K562 (cell line): ENCODE measurements at regions not wholly inside any gene's neighbourhood (a gene's known extent, or its start where the extent isn't known, plus 50 kb on each side); places are given as distances from the start of the nearest gene placed in this dataset.

Experiments
- ATF1 ChIP-seq, 2 experiments: fragments of 450-650 bp in 1 of 2; IDR thresholded peaks; 2 replicates each; pipeline ENCODE4 v1.6.1; 2016; ENCODE audit warnings: missing compliant biosample characterization in 1 of 2, missing genetic modification characterization in 1 of 2
- CBFA2T2 ChIP-seq: fragments of 450-650 bp; conservative IDR thresholded peaks from 2 replicates; pipeline ENCODE4 v1.6.1; 2017; ENCODE audit warnings: mild to moderate bottlenecking
- COPS2 ChIP-seq: fragments of 450-650 bp; conservative IDR thresholded peaks from 2 replicates; pipeline ENCODE4 v1.6.1; 2016; ENCODE audit warnings: mild to moderate bottlenecking, moderate library complexity
- ETV6 ChIP-seq, 3 experiments: fragments of 150-350 bp in 1 of 3; sonication (generic) in 1 of 3; formaldehyde crosslinking in 1 of 3; IDR thresholded peaks; 2 replicates each; pipeline versions ENCODE4 v1.6.1 to v1.8.0; 2014 to 2022; ENCODE audit warnings: borderline replicate concordance in 2 of 3, low read depth in 2 of 3, antibody characterized with exemption in 1 of 3, low read length in 1 of 3, mild to moderate bottlenecking in 1 of 3, missing genetic modification reagents in 1 of 3
- FOXK2 ChIP-seq, 2 experiments: fragments of 450-650 bp; IDR thresholded peaks in 1 of 2; conservative IDR thresholded peaks in 1 of 2; 2 replicates each; pipeline ENCODE4 v1.6.1; 2016; ENCODE audit warnings: low read depth in 2 of 2, mild to moderate bottlenecking in 1 of 2
- IFI16 ChIP-seq: fragments of 250-450 bp; sonication (Bioruptor Pico); IDR thresholded peaks from 2 replicates; pipeline ENCODE4 v2.1.2; 2022; ENCODE audit warnings: mild to moderate bottlenecking, inconsistent platforms
- KDM4B ChIP-seq, 2 experiments: fragments of 450-650 bp in 1 of 2; sonication (generic) in 1 of 2; IDR thresholded peaks; 2 replicates each; pipeline ENCODE4 v1.6.1; 2016 to 2017; ENCODE audit warnings: borderline replicate concordance in 2 of 2, antibody characterized with exemption in 1 of 2, low read depth in 1 of 2, mild to moderate bottlenecking in 1 of 2
- MEIS2 ChIP-seq: fragments of 450-650 bp; IDR thresholded peaks from 2 replicates; pipeline ENCODE4 v1.6.1; 2014; ENCODE audit warnings: mild to moderate bottlenecking; ENCODE audit not compliant: partially characterized antibody
- NR2C1 ChIP-seq, 2 experiments: fragments of 450-650 bp; IDR thresholded peaks; 2 replicates each; pipeline ENCODE4 v1.6.1; 2017; ENCODE audit warnings: mild to moderate bottlenecking in 2 of 2, antibody characterized with exemption in 1 of 2, inconsistent platforms in 1 of 2, missing compliant biosample characterization in 1 of 2, missing genetic modification characterization in 1 of 2
- OTX1 ChIP-seq: fragments of 450-650 bp; formaldehyde crosslinking; IDR thresholded peaks from 2 replicates; pipeline ENCODE4 v1.4.0; 2022; ENCODE audit warnings: mild to moderate bottlenecking
- RCOR1 ChIP-seq, 2 experiments: IDR thresholded peaks; 2 replicates each; pipeline ENCODE4 v1.6.1; 2012; ENCODE audit warnings: low read depth in 2 of 2, low read length in 2 of 2, borderline replicate concordance in 1 of 2, improper control_type of control experiment in 1 of 2
- SMAD2 ChIP-seq: fragments of 150-350 bp; IDR thresholded peaks from 2 replicates; pipeline ENCODE4 v1.6.1; 2014; ENCODE audit warnings: low read depth, mild to moderate bottlenecking, low read length
- TAL1 ChIP-seq: fragments of 450-650 bp; IDR thresholded peaks from 2 replicates; pipeline ENCODE4 v1.6.1; 2016; ENCODE audit warnings: mild to moderate bottlenecking
- TCF3 ChIP-seq: sonication (generic); formaldehyde crosslinking; IDR thresholded peaks from 2 replicates; pipeline ENCODE4 v1.4.0; 2020; ENCODE audit warnings: mild to moderate bottlenecking, missing genetic modification reagents
- ZBED1 ChIP-seq: IDR thresholded peaks from 2 replicates; pipeline ENCODE4 v1.6.1; 2014
- ZNF551 ChIP-seq: fragments of 250-450 bp; sonication (Bioruptor Pico); IDR thresholded peaks from 2 replicates; pipeline ENCODE4 v1.5.0; 2021; ENCODE audit warnings: mild to moderate bottlenecking, moderate library complexity
- TF ChIP-seq, protein P1 (sequence below): fragments of 450-650 bp; conservative IDR thresholded peaks from 2 replicates; pipeline ENCODE4 v1.6.1; 2016; ENCODE audit warnings: missing genetic modification characterization, low read depth, mild to moderate bottlenecking, missing compliant biosample characterization, moderate library complexity
- TF ChIP-seq, protein P2 (sequence below): fragments of 450-650 bp; formaldehyde crosslinking; IDR thresholded peaks from 2 replicates; pipeline ENCODE4 v1.4.0; 2022; ENCODE audit warnings: mild to moderate bottlenecking, moderate library complexity
- TF ChIP-seq, protein P3 (sequence below): sonication (generic); formaldehyde crosslinking; IDR thresholded peaks from 2 replicates; pipeline ENCODE4 v1.9.0; 2022; ENCODE audit warnings: mild to moderate bottlenecking, missing genetic modification reagents
- TF ChIP-seq, protein P4 (sequence below), 2 experiments: fragments of 450-650 bp in 1 of 2; sonication (generic) in 1 of 2; formaldehyde crosslinking in 1 of 2; IDR thresholded peaks in 1 of 2; conservative IDR thresholded peaks in 1 of 2; 2 replicates each; pipeline versions ENCODE4 v1.6.1 to v1.8.1; 2016 to 2023; ENCODE audit warnings: mild to moderate bottlenecking in 2 of 2, moderate library complexity in 2 of 2, inconsistent platforms in 1 of 2, missing genetic modification reagents in 1 of 2
- TF ChIP-seq, protein P5 (sequence below): fragments of 150-350 bp; IDR thresholded peaks from 2 replicates; pipeline ENCODE4 v1.6.1; 2014; ENCODE audit warnings: low read depth, mild to moderate bottlenecking, low read length, borderline replicate concordance

DNA sequence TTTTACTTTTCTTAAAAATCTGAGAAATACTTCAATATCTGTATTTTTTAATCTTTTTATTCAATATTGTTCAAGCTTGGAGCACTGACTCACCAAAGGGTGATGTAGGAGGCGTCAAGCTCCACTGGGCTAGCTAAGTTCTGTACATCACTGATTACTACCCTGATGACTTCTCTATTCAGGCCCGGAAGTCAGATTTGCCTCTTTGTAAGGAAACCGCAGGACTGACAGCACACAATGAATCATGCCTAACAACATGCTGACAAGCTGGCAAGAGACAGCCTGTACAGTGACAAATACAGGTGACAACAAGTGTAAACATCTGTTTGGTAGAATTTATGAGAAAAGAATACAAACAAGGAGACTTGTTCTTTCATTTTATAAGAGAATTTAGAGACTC, 627.9 kb upstream of the RORB start (continued):
- TF ChIP-seq, protein P1, sequence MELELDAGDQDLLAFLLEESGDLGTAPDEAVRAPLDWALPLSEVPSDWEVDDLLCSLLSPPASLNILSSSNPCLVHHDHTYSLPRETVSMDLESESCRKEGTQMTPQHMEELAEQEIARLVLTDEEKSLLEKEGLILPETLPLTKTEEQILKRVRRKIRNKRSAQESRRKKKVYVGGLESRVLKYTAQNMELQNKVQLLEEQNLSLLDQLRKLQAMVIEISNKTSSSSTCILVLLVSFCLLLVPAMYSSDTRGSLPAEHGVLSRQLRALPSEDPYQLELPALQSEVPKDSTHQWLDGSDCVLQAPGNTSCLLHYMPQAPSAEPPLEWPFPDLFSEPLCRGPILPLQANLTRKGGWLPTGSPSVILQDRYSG (tag), result no peak
- TF ChIP-seq TCF3 (CRISPR knock-in tag) (no peak), NR2C1 (IDR thresholded peaks at IDR 0.05) (no peak), NR2C1 (tag; IDR thresholded peaks at IDR 0.05) (no peak), KDM4B (IDR thresholded peaks at IDR 0.05; ENCODE audit: borderline replicate concordance in 2 of 2, low read depth in 1 of 2) (peak in 1 of 2 experiments; percentile 63; a peak in 1 of 4 replicates), MEIS2 (peak; percentile 99), TAL1 (peak; percentile 50), RCOR1 (IDR thresholded peaks at IDR 0.05; ENCODE audit: borderline replicate concordance in 1 of 2, low read depth in 2 of 2, low read length in 2 of 2) (peak in 1 of 2 experiments; percentile 84; a peak in 2 of 4 replicates), FOXK2 (conservative IDR thresholded peaks at IDR 0.05 in 1 of 2, IDR thresholded peaks at IDR 0.05 in 1 of 2; ENCODE audit: low read depth in 2 of 2) (peak; percentile 31 to 64; a peak in 1 of 4 replicates), ATF1 (CRISPR knock-in tag; IDR thresholded peaks at IDR 0.05) (no peak), ATF1 (tag; IDR thresholded peaks at IDR 0.05) (peak; percentile 35; the same call in 1 of the 2 replicates), CBFA2T2 (peak; percentile 50), OTX1 (CRISPR knock-in tag) (no peak), ETV6 (IDR thresholded peaks at IDR 0.05; ENCODE audit: borderline replicate concordance in 1 of 2, low read depth in 2 of 2, low read length in 1 of 2) (no peak), ETV6 (CRISPR knock-in tag; IDR thresholded peaks at IDR 0.05; ENCODE audit: borderline replicate concordance) (no peak), ZNF551 (CRISPR knock-in tag) (no peak), IFI16 (no peak), COPS2 (no peak), SMAD2 (no peak), ZBED1 (no peak)
- TF ChIP-seq, protein P2, sequence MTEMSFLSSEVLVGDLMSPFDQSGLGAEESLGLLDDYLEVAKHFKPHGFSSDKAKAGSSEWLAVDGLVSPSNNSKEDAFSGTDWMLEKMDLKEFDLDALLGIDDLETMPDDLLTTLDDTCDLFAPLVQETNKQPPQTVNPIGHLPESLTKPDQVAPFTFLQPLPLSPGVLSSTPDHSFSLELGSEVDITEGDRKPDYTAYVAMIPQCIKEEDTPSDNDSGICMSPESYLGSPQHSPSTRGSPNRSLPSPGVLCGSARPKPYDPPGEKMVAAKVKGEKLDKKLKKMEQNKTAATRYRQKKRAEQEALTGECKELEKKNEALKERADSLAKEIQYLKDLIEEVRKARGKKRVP (CRISPR knock-in tag), result no peak
- TF ChIP-seq, protein P3, sequence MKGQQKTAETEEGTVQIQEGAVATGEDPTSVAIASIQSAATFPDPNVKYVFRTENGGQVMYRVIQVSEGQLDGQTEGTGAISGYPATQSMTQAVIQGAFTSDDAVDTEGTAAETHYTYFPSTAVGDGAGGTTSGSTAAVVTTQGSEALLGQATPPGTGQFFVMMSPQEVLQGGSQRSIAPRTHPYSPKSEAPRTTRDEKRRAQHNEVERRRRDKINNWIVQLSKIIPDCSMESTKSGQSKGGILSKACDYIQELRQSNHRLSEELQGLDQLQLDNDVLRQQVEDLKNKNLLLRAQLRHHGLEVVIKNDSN (CRISPR knock-in tag), result no peak
- TF ChIP-seq, protein P4, sequence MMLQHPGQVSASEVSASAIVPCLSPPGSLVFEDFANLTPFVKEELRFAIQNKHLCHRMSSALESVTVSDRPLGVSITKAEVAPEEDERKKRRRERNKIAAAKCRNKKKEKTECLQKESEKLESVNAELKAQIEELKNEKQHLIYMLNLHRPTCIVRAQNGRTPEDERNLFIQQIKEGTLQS (IDR thresholded peaks at IDR 0.05), result peak; percentile 72
- TF ChIP-seq, protein P4 (CRISPR knock-in tag; conservative IDR thresholded peaks at IDR 0.05), result no peak
- TF ChIP-seq, protein P5, sequence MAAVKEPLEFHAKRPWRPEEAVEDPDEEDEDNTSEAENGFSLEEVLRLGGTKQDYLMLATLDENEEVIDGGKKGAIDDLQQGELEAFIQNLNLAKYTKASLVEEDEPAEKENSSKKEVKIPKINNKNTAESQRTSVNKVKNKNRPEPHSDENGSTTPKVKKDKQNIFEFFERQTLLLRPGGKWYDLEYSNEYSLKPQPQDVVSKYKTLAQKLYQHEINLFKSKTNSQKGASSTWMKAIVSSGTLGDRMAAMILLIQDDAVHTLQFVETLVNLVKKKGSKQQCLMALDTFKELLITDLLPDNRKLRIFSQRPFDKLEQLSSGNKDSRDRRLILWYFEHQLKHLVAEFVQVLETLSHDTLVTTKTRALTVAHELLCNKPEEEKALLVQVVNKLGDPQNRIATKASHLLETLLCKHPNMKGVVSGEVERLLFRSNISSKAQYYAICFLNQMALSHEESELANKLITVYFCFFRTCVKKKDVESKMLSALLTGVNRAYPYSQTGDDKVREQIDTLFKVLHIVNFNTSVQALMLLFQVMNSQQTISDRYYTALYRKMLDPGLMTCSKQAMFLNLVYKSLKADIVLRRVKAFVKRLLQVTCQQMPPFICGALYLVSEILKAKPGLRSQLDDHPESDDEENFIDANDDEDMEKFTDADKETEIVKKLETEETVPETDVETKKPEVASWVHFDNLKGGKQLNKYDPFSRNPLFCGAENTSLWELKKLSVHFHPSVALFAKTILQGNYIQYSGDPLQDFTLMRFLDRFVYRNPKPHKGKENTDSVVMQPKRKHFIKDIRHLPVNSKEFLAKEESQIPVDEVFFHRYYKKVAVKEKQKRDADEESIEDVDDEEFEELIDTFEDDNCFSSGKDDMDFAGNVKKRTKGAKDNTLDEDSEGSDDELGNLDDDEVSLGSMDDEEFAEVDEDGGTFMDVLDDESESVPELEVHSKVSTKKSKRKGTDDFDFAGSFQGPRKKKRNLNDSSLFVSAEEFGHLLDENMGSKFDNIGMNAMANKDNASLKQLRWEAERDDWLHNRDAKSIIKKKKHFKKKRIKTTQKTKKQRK, result no peak
